ENCODE measurements at regions not wholly inside any gene's neighbourhood (a gene's known extent, or its start where the extent isn't known, plus 50 kb on each side); places are given as distances from the start of the nearest gene placed in this dataset.

DNA sequence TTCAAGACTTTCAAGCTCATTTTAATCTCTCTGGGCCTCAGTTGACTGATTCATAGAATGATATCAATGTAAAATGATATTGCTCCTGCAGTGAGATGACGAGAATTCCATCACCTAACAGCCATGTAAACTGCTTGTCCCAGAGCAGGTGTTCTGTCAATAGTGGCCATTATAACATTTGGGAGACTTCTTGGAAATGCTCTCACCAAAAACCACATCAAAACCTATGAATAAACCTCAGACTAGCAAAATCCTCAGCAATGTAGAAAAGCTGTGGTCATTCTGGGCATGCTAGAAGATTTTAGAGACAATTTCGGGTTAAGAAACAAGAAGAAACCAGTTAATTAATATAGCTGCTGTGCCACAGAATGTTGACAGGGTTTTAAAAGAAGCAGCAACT is 225.4 kb downstream of the FRK start:
- no peak for TF ChIP-seq NR3C1 (IDR thresholded peaks at IDR 0.05)
- TF ChIP-seq, protein P1, sequence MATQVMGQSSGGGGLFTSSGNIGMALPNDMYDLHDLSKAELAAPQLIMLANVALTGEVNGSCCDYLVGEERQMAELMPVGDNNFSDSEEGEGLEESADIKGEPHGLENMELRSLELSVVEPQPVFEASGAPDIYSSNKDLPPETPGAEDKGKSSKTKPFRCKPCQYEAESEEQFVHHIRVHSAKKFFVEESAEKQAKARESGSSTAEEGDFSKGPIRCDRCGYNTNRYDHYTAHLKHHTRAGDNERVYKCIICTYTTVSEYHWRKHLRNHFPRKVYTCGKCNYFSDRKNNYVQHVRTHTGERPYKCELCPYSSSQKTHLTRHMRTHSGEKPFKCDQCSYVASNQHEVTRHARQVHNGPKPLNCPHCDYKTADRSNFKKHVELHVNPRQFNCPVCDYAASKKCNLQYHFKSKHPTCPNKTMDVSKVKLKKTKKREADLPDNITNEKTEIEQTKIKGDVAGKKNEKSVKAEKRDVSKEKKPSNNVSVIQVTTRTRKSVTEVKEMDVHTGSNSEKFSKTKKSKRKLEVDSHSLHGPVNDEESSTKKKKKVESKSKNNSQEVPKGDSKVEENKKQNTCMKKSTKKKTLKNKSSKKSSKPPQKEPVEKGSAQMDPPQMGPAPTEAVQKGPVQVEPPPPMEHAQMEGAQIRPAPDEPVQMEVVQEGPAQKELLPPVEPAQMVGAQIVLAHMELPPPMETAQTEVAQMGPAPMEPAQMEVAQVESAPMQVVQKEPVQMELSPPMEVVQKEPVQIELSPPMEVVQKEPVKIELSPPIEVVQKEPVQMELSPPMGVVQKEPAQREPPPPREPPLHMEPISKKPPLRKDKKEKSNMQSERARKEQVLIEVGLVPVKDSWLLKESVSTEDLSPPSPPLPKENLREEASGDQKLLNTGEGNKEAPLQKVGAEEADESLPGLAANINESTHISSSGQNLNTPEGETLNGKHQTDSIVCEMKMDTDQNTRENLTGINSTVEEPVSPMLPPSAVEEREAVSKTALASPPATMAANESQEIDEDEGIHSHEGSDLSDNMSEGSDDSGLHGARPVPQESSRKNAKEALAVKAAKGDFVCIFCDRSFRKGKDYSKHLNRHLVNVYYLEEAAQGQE (IDR thresholded peaks at IDR 0.05), result no peak
- no peak for TF ChIP-seq POLR2A (IDR thresholded peaks at IDR 0.05; ENCODE audit: low read length)
- TF ChIP-seq, protein P2, sequence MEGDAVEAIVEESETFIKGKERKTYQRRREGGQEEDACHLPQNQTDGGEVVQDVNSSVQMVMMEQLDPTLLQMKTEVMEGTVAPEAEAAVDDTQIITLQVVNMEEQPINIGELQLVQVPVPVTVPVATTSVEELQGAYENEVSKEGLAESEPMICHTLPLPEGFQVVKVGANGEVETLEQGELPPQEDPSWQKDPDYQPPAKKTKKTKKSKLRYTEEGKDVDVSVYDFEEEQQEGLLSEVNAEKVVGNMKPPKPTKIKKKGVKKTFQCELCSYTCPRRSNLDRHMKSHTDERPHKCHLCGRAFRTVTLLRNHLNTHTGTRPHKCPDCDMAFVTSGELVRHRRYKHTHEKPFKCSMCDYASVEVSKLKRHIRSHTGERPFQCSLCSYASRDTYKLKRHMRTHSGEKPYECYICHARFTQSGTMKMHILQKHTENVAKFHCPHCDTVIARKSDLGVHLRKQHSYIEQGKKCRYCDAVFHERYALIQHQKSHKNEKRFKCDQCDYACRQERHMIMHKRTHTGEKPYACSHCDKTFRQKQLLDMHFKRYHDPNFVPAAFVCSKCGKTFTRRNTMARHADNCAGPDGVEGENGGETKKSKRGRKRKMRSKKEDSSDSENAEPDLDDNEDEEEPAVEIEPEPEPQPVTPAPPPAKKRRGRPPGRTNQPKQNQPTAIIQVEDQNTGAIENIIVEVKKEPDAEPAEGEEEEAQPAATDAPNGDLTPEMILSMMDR (IDR thresholded peaks at IDR 0.05), result no peak
